ENCODE measurements at regions not wholly inside any gene's neighbourhood (a gene's known extent, or its start where the extent isn't known, plus 50 kb on each side); places are given as distances from the start of the nearest gene placed in this dataset.

DNA sequence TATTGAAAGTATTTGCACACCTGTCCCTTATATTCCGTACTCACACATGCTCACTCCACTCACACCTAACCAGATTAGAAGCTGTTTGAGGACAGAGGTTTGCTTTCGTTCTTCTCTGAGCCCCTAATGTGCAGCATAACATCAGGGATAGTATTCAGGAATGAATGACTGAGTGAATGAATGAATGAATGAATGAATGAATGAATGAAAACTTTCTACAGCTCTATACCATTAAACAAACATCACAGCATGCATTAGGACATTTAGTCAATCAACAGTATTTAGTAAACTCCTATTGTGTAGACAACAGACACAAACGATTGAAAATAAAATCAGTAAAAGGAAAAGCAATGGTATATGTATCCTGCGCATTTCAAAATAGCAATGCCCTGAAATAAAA is 212.7 kb downstream of the SHQ1 start:
- TF ChIP-seq, protein P1, sequence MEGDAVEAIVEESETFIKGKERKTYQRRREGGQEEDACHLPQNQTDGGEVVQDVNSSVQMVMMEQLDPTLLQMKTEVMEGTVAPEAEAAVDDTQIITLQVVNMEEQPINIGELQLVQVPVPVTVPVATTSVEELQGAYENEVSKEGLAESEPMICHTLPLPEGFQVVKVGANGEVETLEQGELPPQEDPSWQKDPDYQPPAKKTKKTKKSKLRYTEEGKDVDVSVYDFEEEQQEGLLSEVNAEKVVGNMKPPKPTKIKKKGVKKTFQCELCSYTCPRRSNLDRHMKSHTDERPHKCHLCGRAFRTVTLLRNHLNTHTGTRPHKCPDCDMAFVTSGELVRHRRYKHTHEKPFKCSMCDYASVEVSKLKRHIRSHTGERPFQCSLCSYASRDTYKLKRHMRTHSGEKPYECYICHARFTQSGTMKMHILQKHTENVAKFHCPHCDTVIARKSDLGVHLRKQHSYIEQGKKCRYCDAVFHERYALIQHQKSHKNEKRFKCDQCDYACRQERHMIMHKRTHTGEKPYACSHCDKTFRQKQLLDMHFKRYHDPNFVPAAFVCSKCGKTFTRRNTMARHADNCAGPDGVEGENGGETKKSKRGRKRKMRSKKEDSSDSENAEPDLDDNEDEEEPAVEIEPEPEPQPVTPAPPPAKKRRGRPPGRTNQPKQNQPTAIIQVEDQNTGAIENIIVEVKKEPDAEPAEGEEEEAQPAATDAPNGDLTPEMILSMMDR (IDR thresholded peaks at IDR 0.05) = no peak
- TF ChIP-seq EZH2 (IDR thresholded peaks at IDR 0.05) = no peak
- no peak for TF ChIP-seq EZH2phosphoT487 (IDR thresholded peaks at IDR 0.05)
